Skeletal muscle tissue (tissue), 3 donors: ENCODE measurements at regions not wholly inside any gene's neighbourhood (a gene's known extent, or its start where the extent isn't known, plus 50 kb on each side); places are given as distances from the start of the nearest gene placed in this dataset.
"Not testable (repeated sequence)": the region's sequence is repeated elsewhere in the genome, so short reads cannot be mapped to it uniquely, and the experiment has no call there.

Experiments used
- H3K27ac ChIP-seq: one replicate; pipeline ENCODE4 v1.7.0; 2013; ENCODE audit warnings: mild to moderate bottlenecking, low read depth, low read length, inconsistent platforms
- H3K27me3 ChIP-seq, 3 donors: one replicate each; pipeline ENCODE4 v1.7.0; 2013; ENCODE audit warnings: low read length in 3 of 3; ENCODE audit not compliant: control insufficient read depth in 3 of 3, insufficient read depth in 3 of 3
- H3K36me3 ChIP-seq, 3 donors: one replicate each; pipeline ENCODE4 v1.7.0; 2013; ENCODE audit warnings: low read length in 3 of 3; ENCODE audit not compliant: control insufficient read depth in 3 of 3, insufficient read depth in 3 of 3
- H3K4me1 ChIP-seq, 3 donors: one replicate each; pipeline ENCODE4 v1.7.0; 2013; ENCODE audit warnings: low read length in 3 of 3, mild to moderate bottlenecking in 3 of 3; ENCODE audit not compliant: control insufficient read depth in 3 of 3, insufficient read depth in 3 of 3
- H3K4me3 ChIP-seq, 3 donors: one replicate each; pipeline ENCODE4 v1.7.0; 2013; ENCODE audit warnings: low read length in 3 of 3
- H3K9ac ChIP-seq, 3 donors: one replicate each; pipeline ENCODE4 v1.7.0; 2013; ENCODE audit warnings: low read length in 3 of 3, mild to moderate bottlenecking in 3 of 3, moderate library complexity in 2 of 3, low read depth in 1 of 3
- H3K9me3 ChIP-seq, 3 donors: one replicate each; pipeline ENCODE4 v1.7.0; 2013; ENCODE audit warnings: low read length in 3 of 3; ENCODE audit not compliant: control insufficient read depth in 3 of 3
- donor health status: Osteomylitis.

GRCh38 chr3:118227191-118227590, 807.5 kb downstream of the IGSF11 start:
- H3K9ac ChIP-seq = no peak overlapping the region
- H3K27me3 ChIP-seq = no peaks in the 10 kb centered on the region
- H3K9me3 ChIP-seq = peaks cover 0 to 2% (median 0%) of the 10 kb centered on the region in 3 donors

GRCh38 chr3:118228151-118228550, 806.5 kb downstream of the IGSF11 start:
- no peak overlapping the region for H3K9ac ChIP-seq
- no peaks in the 10 kb centered on the region for H3K36me3 ChIP-seq
- no peak overlapping the region for H3K4me3 ChIP-seq
- H3K27ac ChIP-seq = no peak overlapping the region
- H3K27me3 ChIP-seq = no peaks in the 10 kb centered on the region
- H3K4me1 ChIP-seq = no peaks in the 10 kb centered on the region
- H3K9me3 ChIP-seq = peaks cover 0 to 2% (median 0%) of the 10 kb centered on the region in 3 donors

More at GRCh38 chr3:118227191-118227590, 807.5 kb downstream of the IGSF11 start:
- Histone ChIP-seq H3K4me3 (no peak overlapping the region), H3K4me1 (no peaks in the 10 kb centered on the region), H3K27ac (no peak overlapping the region), H3K36me3 (no peaks in the 10 kb centered on the region)

GRCh38 chr3:118229196-118229595, 805.5 kb downstream of the IGSF11 start:
- Histone ChIP-seq H3K9me3 (peaks cover 0 to 2% (median 0%) of the 10 kb centered on the region in 3 donors), H3K27me3 (no peaks in the 10 kb centered on the region), H3K27ac (no peak overlapping the region), H3K4me1 (no peaks in the 10 kb centered on the region), H3K4me3 (no peak overlapping the region), H3K36me3 (no peaks in the 10 kb centered on the region), H3K9ac (no peak overlapping the region)

GRCh38 chr3:118231578-118231977, 803.1 kb downstream of the IGSF11 start:
- Histone ChIP-seq H3K4me3 (no peak overlapping the region), H3K36me3 (no peaks in the 10 kb centered on the region), H3K9me3 (peaks cover 0 to 2% (median 0%) of the 10 kb centered on the region in 3 donors), H3K9ac (no peak overlapping the region), H3K4me1 (no peaks in the 10 kb centered on the region), H3K27me3 (no peaks in the 10 kb centered on the region), H3K27ac (no peak overlapping the region)

- Histone ChIP-seq H3K4me1 (no peaks in the 10 kb centered on the region), H3K9me3 (no peaks in the 10 kb centered on the region), H3K9ac (no peak overlapping the region), H3K4me3 (no peak overlapping the region), H3K27ac (no peak overlapping the region), H3K36me3 (no peaks in the 10 kb centered on the region), H3K27me3 (no peaks in the 10 kb centered on the region)
Observed at GRCh38 chr3:118239253-118239652, 795.4 kb downstream of the IGSF11 start.

- H3K36me3 ChIP-seq = no peaks in the 10 kb centered on the region
- H3K27me3 ChIP-seq = no peaks in the 10 kb centered on the region
- H3K9ac ChIP-seq = no peak overlapping the region
- H3K27ac ChIP-seq = no peak overlapping the region
- H3K4me3 ChIP-seq = no peak overlapping the region
- H3K4me1 ChIP-seq = no peaks in the 10 kb centered on the region
- no peaks in the 10 kb centered on the region for H3K9me3 ChIP-seq
Observed at GRCh38 chr3:118244761-118245160, 789.9 kb downstream of the IGSF11 start.

- no peaks in the 10 kb centered on the region for H3K9me3 ChIP-seq
- no peaks in the 10 kb centered on the region for H3K27me3 ChIP-seq
- H3K4me3 ChIP-seq = no peak overlapping the region
- no peak overlapping the region for H3K9ac ChIP-seq
- H3K27ac ChIP-seq = no peak overlapping the region
- H3K4me1 ChIP-seq = no peaks in the 10 kb centered on the region
- H3K36me3 ChIP-seq = no peaks in the 10 kb centered on the region
Observed at GRCh38 chr3:118245312-118245711, 789.3 kb downstream of the IGSF11 start.

- not testable (repeated sequence) for H3K9me3 ChIP-seq, H3K4me3 ChIP-seq, H3K36me3 ChIP-seq, H3K27ac ChIP-seq, H3K27me3 ChIP-seq, H3K4me1 ChIP-seq, H3K9ac ChIP-seq
Observed at GRCh38 chr3:118258850-118259249, 775.8 kb downstream of the IGSF11 start.

- Histone ChIP-seq H3K4me3 (no peak overlapping the region), H3K9ac (no peak overlapping the region), H3K36me3 (no peaks in the 10 kb centered on the region), H3K27me3 (no peaks in the 10 kb centered on the region), H3K9me3 (peaks cover 0 to 4% (median 3%) of the 10 kb centered on the region in 3 donors), H3K4me1 (no peaks in the 10 kb centered on the region), H3K27ac (no peak overlapping the region)
Observed at GRCh38 chr3:118262800-118263402, 771.7 kb downstream of the IGSF11 start.

GRCh38 chr3:118267588-118267987, 767.1 kb downstream of the IGSF11 start:
- Histone ChIP-seq H3K27ac (no peak overlapping the region), H3K27me3 (no peaks in the 10 kb centered on the region), H3K9me3 (peaks cover 0 to 4% (median 3%) of the 10 kb centered on the region in 3 donors), H3K9ac (no peak overlapping the region), H3K4me1 (no peaks in the 10 kb centered on the region), H3K36me3 (no peaks in the 10 kb centered on the region), H3K4me3 (no peak overlapping the region)
